ENCODE measurements at regions not wholly inside any gene's neighbourhood (a gene's known extent, or its start where the extent isn't known, plus 50 kb on each side); places are given as distances from the start of the nearest gene placed in this dataset.

GRCh38 chr4:74651198-74651597 lies 143.1 kb downstream of the BTC start:
- no peak for DNase-seq (ENCODE audit: low read depth)

GRCh38 chr4:74653331-74654229 lies 140.7 kb downstream of the BTC start:
- DNase-seq (ENCODE audit: low read depth): no peak

GRCh38 chr4:74654230-74654681 lies 140.1 kb downstream of the BTC start:
- DNase-seq (ENCODE audit: low read depth): no peak

GRCh38 chr4:74656596-74656995 lies 137.7 kb downstream of the BTC start:
- no peak for DNase-seq (ENCODE audit: low read depth)

- no peak for DNase-seq (ENCODE audit: low read depth)
These were observed 136.2 kb downstream of the BTC start for GRCh38 chr4:74658116-74658515.

GRCh38 chr4:74659576-74660411 lies 134.5 kb downstream of the BTC start:
- no peak for DNase-seq (ENCODE audit: low read depth)

- DNase-seq (ENCODE audit: low read depth): no peak
These were observed 133.5 kb downstream of the BTC start for GRCh38 chr4:74660866-74661265.

GRCh38 chr4:74661427-74662201 lies 132.7 kb downstream of the BTC start:
- no peak for DNase-seq (ENCODE audit: low read depth)

GRCh38 chr4:74663631-74664030 lies 130.7 kb downstream of the BTC start:
- no peak for DNase-seq (ENCODE audit: low read depth)

GRCh38 chr4:74665346-74665745 lies 129.0 kb downstream of the BTC start:
- DNase-seq (ENCODE audit: low read depth): no peak

GRCh38 chr4:74665876-74666275 lies 128.4 kb downstream of the BTC start:
- DNase-seq (ENCODE audit: low read depth): no peak

GRCh38 chr4:74667438-74667837 lies 126.9 kb downstream of the BTC start:
- DNase-seq (ENCODE audit: low read depth): no peak

- DNase-seq (ENCODE audit: low read depth): no peak
These were observed 126.4 kb downstream of the BTC start for GRCh38 chr4:74667944-74668343.

- DNase-seq (ENCODE audit: low read depth): no peak
These were observed 124.6 kb downstream of the BTC start for GRCh38 chr4:74669702-74670101.

- DNase-seq (ENCODE audit: low read depth): no peak
These were observed 123.7 kb downstream of the BTC start for GRCh38 chr4:74670583-74670982.

- peak; percentile 4 for DNase-seq (ENCODE audit: low read depth)
These were observed 123.1 kb downstream of the BTC start for GRCh38 chr4:74671080-74671698.

- DNase-seq (ENCODE audit: low read depth): no peak
These were observed 119.6 kb downstream of the BTC start for GRCh38 chr4:74674750-74675149.

- no peak for DNase-seq (ENCODE audit: low read depth)
These were observed 118.5 kb downstream of the BTC start for GRCh38 chr4:74675673-74676279.

- no peak for DNase-seq (ENCODE audit: low read depth)
These were observed 111.6 kb downstream of the BTC start for GRCh38 chr4:74682567-74683359.

GRCh38 chr4:74692972-74693371 lies 101.4 kb downstream of the BTC start:
- no peak for DNase-seq (ENCODE audit: low read depth)

Measured in T follicular helper cell (primary cell).